ENCODE measurements at regions not wholly inside any gene's neighbourhood (a gene's known extent, or its start where the extent isn't known, plus 50 kb on each side); places are given as distances from the start of the nearest gene placed in this dataset.

DNA sequence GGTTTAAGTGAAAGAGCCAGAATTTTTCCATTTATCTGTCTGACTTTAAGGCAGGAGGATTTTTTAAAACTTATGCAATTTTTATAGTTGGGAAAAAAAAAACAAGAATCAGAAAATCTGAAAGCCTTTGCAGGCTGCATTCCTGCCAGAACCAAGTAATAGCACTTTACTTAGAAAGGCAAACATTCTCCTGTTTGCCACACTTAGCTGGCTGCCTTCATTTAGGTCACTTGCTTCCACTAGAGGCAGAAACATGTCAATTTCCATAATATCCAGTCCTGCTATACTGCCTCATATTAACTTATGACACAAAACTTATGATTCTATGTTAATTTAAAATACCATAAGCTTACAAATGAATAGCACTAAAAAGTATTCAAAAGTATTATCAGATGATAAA is 425.8 kb downstream of the FRK start:
- no peak overlapping the region for H2AFZ ChIP-seq
- no peaks in the 10 kb centered on the region for H3K4me1 Mint-ChIP-seq
- no peaks in the 10 kb centered on the region for H4K20me1 ChIP-seq (replicated peaks; ENCODE audit: insufficient read depth)
- H3K4me2 ChIP-seq, result no peak overlapping the region
- no peak for ATAC-seq
- H3K36me3 Mint-ChIP-seq (ENCODE audit: low read depth), result no peaks in the 10 kb centered on the region
- H3K27ac ChIP-seq (ENCODE audit: low read depth), result no peak overlapping the region
- no peaks in the 10 kb centered on the region for H3F3A ChIP-seq (replicated peaks; ENCODE audit: low read depth)
- H3K79me2 ChIP-seq (replicated peaks; ENCODE audit: insufficient read depth), result no peaks in the 10 kb centered on the region
- no peak overlapping the region for H3K4me3 Mint-ChIP-seq
- no peaks in the 10 kb centered on the region for H3K9me3 Mint-ChIP-seq
- H3K9me2 ChIP-seq (ENCODE audit: insufficient read depth), result no peaks in the 10 kb centered on the region
- no peaks in the 10 kb centered on the region for H3K27me3 Mint-ChIP-seq (ENCODE audit: insufficient read depth, low read depth, poor library complexity)
- H3K27ac Mint-ChIP-seq, result no peak overlapping the region
- H3K4me3 ChIP-seq, result no peak overlapping the region
- no peak for TF ChIP-seq NANOG (IDR thresholded peaks at IDR 0.05; ENCODE audit: borderline replicate concordance)
- H3K4me1 ChIP-seq (ENCODE audit: insufficient read depth), result no peaks in the 10 kb centered on the region
- H3K36me3 ChIP-seq (ENCODE audit: insufficient read depth), result no peaks in the 10 kb centered on the region
- DNase-seq (ENCODE audit: low spot score), result no peak
- H3K27me3 ChIP-seq (ENCODE audit: insufficient read depth), result no peaks in the 10 kb centered on the region

DNA sequence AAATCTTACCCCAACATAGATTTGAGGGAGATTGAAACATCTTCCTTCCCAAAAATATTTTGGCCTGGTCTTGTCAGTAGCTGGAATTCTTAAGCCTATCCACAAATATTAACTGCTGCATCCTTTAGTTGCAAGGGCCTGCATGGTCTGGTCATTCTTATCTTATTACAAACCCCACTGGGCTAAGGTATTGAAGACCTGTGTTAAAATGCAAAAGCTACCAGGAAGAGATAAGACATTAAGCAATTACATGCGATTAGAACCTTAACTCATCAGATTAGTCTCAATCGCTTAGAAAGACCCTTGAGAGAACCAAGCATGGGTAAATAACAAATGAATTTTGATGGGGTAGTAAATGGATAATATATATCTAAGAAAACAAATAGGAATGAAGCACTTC is 426.6 kb downstream of the FRK start:
- Mint-ChIP-seq H3K9me3 (no peaks in the 10 kb centered on the region), H3K4me3 (no peak overlapping the region), H3K27ac (no peak overlapping the region), H3K4me1 (no peaks in the 10 kb centered on the region), H3K27me3 (ENCODE audit: insufficient read depth, low read depth, poor library complexity) (no peaks in the 10 kb centered on the region), H3K36me3 (ENCODE audit: low read depth) (no peaks in the 10 kb centered on the region)
- no peaks in the 10 kb centered on the region for H3K9me2 ChIP-seq (ENCODE audit: insufficient read depth)
- H2AFZ ChIP-seq, result no peak overlapping the region
- no peak overlapping the region for H3K4me2 ChIP-seq
- no peaks in the 10 kb centered on the region for H3K27me3 ChIP-seq (ENCODE audit: insufficient read depth)
- no peaks in the 10 kb centered on the region for H3K4me1 ChIP-seq (ENCODE audit: insufficient read depth)
- H3K36me3 ChIP-seq (ENCODE audit: insufficient read depth), result no peaks in the 10 kb centered on the region
- H3F3A ChIP-seq (replicated peaks; ENCODE audit: low read depth), result no peaks in the 10 kb centered on the region
- H3K4me3 ChIP-seq, result no peak overlapping the region
- DNase-seq (ENCODE audit: low spot score), result no peak
- no peak for ATAC-seq
- no peak overlapping the region for H3K27ac ChIP-seq (ENCODE audit: low read depth)
- H3K79me2 ChIP-seq (replicated peaks; ENCODE audit: insufficient read depth), result no peaks in the 10 kb centered on the region
- H4K20me1 ChIP-seq (replicated peaks; ENCODE audit: insufficient read depth), result no peaks in the 10 kb centered on the region
- TF ChIP-seq, protein P1, sequence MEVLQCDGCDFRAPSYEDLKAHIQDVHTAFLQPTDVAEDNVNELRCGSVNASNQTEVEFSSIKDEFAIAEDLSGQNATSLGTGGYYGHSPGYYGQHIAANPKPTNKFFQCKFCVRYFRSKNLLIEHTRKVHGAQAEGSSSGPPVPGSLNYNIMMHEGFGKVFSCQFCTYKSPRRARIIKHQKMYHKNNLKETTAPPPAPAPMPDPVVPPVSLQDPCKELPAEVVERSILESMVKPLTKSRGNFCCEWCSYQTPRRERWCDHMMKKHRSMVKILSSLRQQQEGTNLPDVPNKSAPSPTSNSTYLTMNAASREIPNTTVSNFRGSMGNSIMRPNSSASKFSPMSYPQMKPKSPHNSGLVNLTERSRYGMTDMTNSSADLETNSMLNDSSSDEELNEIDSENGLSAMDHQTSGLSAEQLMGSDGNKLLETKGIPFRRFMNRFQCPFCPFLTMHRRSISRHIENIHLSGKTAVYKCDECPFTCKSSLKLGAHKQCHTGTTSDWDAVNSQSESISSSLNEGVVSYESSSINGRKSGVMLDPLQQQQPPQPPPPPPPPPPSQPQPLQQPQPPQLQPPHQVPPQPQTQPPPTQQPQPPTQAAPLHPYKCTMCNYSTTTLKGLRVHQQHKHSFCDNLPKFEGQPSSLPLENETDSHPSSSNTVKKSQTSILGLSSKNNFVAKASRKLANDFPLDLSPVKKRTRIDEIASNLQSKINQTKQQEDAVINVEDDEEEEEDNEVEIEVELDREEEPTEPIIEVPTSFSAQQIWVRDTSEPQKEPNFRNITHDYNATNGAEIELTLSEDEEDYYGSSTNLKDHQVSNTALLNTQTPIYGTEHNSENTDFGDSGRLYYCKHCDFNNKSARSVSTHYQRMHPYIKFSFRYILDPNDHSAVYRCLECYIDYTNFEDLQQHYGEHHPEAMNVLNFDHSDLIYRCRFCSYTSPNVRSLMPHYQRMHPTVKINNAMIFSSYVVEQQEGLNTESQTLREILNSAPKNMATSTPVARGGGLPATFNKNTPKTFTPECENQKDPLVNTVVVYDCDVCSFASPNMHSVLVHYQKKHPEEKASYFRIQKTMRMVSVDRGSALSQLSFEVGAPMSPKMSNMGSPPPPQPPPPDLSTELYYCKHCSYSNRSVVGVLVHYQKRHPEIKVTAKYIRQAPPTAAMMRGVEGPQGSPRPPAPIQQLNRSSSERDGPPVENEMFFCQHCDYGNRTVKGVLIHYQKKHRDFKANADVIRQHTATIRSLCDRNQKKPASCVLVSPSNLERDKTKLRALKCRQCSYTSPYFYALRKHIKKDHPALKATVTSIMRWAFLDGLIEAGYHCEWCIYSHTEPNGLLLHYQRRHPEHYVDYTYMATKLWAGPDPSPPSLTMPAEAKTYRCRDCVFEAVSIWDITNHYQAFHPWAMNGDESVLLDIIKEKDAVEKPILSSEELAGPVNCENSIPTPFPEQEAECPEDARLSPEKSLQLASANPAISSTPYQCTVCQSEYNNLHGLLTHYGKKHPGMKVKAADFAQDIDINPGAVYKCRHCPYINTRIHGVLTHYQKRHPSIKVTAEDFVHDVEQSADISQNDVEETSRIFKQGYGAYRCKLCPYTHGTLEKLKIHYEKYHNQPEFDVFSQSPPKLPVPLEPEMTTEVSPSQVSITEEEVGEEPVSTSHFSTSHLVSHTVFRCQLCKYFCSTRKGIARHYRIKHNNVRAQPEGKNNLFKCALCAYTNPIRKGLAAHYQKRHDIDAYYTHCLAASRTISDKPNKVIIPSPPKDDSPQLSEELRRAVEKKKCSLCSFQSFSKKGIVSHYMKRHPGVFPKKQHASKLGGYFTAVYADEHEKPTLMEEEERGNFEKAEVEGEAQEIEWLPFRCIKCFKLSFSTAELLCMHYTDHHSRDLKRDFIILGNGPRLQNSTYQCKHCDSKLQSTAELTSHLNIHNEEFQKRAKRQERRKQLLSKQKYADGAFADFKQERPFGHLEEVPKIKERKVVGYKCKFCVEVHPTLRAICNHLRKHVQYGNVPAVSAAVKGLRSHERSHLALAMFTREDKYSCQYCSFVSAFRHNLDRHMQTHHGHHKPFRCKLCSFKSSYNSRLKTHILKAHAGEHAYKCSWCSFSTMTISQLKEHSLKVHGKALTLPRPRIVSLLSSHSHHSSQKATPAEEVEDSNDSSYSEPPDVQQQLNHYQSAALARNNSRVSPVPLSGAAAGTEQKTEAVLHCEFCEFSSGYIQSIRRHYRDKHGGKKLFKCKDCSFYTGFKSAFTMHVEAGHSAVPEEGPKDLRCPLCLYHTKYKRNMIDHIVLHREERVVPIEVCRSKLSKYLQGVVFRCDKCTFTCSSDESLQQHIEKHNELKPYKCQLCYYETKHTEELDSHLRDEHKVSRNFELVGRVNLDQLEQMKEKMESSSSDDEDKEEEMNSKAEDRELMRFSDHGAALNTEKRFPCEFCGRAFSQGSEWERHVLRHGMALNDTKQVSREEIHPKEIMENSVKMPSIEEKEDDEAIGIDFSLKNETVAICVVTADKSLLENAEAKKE (CRISPR knock-in tag; IDR thresholded peaks at IDR 0.05), result no peak
- TF ChIP-seq, protein P2, sequence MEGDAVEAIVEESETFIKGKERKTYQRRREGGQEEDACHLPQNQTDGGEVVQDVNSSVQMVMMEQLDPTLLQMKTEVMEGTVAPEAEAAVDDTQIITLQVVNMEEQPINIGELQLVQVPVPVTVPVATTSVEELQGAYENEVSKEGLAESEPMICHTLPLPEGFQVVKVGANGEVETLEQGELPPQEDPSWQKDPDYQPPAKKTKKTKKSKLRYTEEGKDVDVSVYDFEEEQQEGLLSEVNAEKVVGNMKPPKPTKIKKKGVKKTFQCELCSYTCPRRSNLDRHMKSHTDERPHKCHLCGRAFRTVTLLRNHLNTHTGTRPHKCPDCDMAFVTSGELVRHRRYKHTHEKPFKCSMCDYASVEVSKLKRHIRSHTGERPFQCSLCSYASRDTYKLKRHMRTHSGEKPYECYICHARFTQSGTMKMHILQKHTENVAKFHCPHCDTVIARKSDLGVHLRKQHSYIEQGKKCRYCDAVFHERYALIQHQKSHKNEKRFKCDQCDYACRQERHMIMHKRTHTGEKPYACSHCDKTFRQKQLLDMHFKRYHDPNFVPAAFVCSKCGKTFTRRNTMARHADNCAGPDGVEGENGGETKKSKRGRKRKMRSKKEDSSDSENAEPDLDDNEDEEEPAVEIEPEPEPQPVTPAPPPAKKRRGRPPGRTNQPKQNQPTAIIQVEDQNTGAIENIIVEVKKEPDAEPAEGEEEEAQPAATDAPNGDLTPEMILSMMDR (conservative IDR thresholded peaks at IDR 0.05; ENCODE audit: low read depth in 2 of 2), result no peak
- TF ChIP-seq STAT1 (IDR thresholded peaks at IDR 0.05; ENCODE audit: unreplicated experiment), result no peak
- no peak for TF ChIP-seq ZNF331 (CRISPR knock-in tag; IDR thresholded peaks at IDR 0.05; ENCODE audit: low read depth)
- no peak for TF ChIP-seq JUNB (IDR thresholded peaks at IDR 0.05; ENCODE audit: unreplicated experiment)
- no peak for TF ChIP-seq ZNF114 (CRISPR knock-in tag; IDR thresholded peaks at IDR 0.05)
- TF ChIP-seq, protein P3, sequence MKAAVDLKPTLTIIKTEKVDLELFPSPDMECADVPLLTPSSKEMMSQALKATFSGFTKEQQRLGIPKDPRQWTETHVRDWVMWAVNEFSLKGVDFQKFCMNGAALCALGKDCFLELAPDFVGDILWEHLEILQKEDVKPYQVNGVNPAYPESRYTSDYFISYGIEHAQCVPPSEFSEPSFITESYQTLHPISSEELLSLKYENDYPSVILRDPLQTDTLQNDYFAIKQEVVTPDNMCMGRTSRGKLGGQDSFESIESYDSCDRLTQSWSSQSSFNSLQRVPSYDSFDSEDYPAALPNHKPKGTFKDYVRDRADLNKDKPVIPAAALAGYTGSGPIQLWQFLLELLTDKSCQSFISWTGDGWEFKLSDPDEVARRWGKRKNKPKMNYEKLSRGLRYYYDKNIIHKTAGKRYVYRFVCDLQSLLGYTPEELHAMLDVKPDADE (IDR thresholded peaks at IDR 0.05), result no peak
- TF ChIP-seq, protein P4, sequence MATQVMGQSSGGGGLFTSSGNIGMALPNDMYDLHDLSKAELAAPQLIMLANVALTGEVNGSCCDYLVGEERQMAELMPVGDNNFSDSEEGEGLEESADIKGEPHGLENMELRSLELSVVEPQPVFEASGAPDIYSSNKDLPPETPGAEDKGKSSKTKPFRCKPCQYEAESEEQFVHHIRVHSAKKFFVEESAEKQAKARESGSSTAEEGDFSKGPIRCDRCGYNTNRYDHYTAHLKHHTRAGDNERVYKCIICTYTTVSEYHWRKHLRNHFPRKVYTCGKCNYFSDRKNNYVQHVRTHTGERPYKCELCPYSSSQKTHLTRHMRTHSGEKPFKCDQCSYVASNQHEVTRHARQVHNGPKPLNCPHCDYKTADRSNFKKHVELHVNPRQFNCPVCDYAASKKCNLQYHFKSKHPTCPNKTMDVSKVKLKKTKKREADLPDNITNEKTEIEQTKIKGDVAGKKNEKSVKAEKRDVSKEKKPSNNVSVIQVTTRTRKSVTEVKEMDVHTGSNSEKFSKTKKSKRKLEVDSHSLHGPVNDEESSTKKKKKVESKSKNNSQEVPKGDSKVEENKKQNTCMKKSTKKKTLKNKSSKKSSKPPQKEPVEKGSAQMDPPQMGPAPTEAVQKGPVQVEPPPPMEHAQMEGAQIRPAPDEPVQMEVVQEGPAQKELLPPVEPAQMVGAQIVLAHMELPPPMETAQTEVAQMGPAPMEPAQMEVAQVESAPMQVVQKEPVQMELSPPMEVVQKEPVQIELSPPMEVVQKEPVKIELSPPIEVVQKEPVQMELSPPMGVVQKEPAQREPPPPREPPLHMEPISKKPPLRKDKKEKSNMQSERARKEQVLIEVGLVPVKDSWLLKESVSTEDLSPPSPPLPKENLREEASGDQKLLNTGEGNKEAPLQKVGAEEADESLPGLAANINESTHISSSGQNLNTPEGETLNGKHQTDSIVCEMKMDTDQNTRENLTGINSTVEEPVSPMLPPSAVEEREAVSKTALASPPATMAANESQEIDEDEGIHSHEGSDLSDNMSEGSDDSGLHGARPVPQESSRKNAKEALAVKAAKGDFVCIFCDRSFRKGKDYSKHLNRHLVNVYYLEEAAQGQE (IDR thresholded peaks at IDR 0.05; ENCODE audit: unreplicated experiment), result no peak
- TF ChIP-seq EZH2 (IDR thresholded peaks at IDR 0.05; ENCODE audit: low read depth, unreplicated experiment), result no peak
- TF ChIP-seq CREB1 (CRISPR knock-in tag; IDR thresholded peaks at IDR 0.05; ENCODE audit: low read depth), result no peak

Data from GM23338 (cell line).